HEK293 (cell line): ENCODE measurements at regions not wholly inside any gene's neighbourhood (a gene's known extent, or its start where the extent isn't known, plus 50 kb on each side); places are given as distances from the start of the nearest gene placed in this dataset.
A peak's percentile ranks its signal among the peaks of the same experiment; 100 is the strongest.

ENCODE experiments used
- BCL11A ChIP-seq: fragments of 450-650 bp; formaldehyde crosslinking; IDR thresholded peaks from 2 replicates; pipeline ENCODE4 v1.5.1; 2016; ENCODE audit warnings: low read depth, missing biosample characterization, missing genetic modification characterization
- FEZF1 ChIP-seq: fragments of 450-650 bp; formaldehyde crosslinking; IDR thresholded peaks from 2 replicates; pipeline ENCODE4 v1.5.1; 2016; ENCODE audit warnings: missing biosample characterization, missing genetic modification characterization
- GLI2 ChIP-seq: fragments of 450-650 bp; formaldehyde crosslinking; IDR thresholded peaks from 2 replicates; pipeline ENCODE4; 2017; ENCODE audit warnings: missing biosample characterization, missing genetic modification characterization, low read depth, borderline replicate concordance
- KLF17 ChIP-seq: fragments of 450-650 bp; formaldehyde crosslinking; IDR thresholded peaks from 2 replicates; pipeline ENCODE4 v1.5.1; 2016; ENCODE audit warnings: missing biosample characterization, missing genetic modification characterization
- KLF9 ChIP-seq: fragments of 450-650 bp; formaldehyde crosslinking; IDR thresholded peaks from 2 replicates; pipeline ENCODE4 v1.5.1; 2016; ENCODE audit warnings: missing biosample characterization, missing genetic modification characterization, low read depth
- SP3 ChIP-seq: fragments of 450-650 bp; formaldehyde crosslinking; IDR thresholded peaks from 2 replicates; pipeline ENCODE4 v1.5.1; 2016; ENCODE audit warnings: missing biosample characterization, missing genetic modification characterization
- TRIM28 ChIP-seq: IDR thresholded peaks from 2 replicates; pipeline ENCODE4 v1.6.1; 2011; ENCODE audit warnings: low read length, control low read depth, borderline replicate concordance
- YY1 ChIP-seq: fragments of 450-650 bp; formaldehyde crosslinking; IDR thresholded peaks from 2 replicates; pipeline ENCODE4 v1.5.1; 2018; ENCODE audit warnings: missing biosample characterization, missing genetic modification characterization
- ZBTB17 ChIP-seq: fragments of 450-650 bp; formaldehyde crosslinking; IDR thresholded peaks from 2 replicates; pipeline ENCODE4 v1.5.1; 2016; ENCODE audit warnings: missing biosample characterization, missing genetic modification characterization
- ZBTB26 ChIP-seq: fragments of 450-650 bp; formaldehyde crosslinking; optimal IDR thresholded peaks from 2 replicates; pipeline ENCODE3; 2016; ENCODE audit warnings: missing biosample characterization, mild to moderate bottlenecking, missing genetic modification characterization
- ZEB2 ChIP-seq: fragments of 450-650 bp; formaldehyde crosslinking; IDR thresholded peaks from 2 replicates; pipeline ENCODE4 v1.5.1; 2016; ENCODE audit warnings: missing biosample characterization, missing genetic modification characterization
- ZNF10 ChIP-seq: fragments of 450-650 bp; formaldehyde crosslinking; IDR thresholded peaks from 2 replicates; pipeline ENCODE4 v1.5.1; 2017; ENCODE audit warnings: missing biosample characterization, missing genetic modification characterization
- ZNF324 ChIP-seq: fragments of 450-650 bp; formaldehyde crosslinking; IDR thresholded peaks from 2 replicates; pipeline ENCODE4 v1.5.1; 2016; ENCODE audit warnings: missing biosample characterization, missing genetic modification characterization
- ZNF335 ChIP-seq: fragments of 450-650 bp; formaldehyde crosslinking; conservative IDR thresholded peaks from 2 replicates; pipeline ENCODE4 v1.5.1; 2016; ENCODE audit warnings: missing biosample characterization, missing genetic modification characterization
- ZNF404 ChIP-seq: fragments of 450-650 bp; formaldehyde crosslinking; IDR thresholded peaks from 2 replicates; pipeline ENCODE4 v1.5.1; 2017; ENCODE audit warnings: missing biosample characterization, missing genetic modification characterization
- ZNF433 ChIP-seq: fragments of 450-650 bp; formaldehyde crosslinking; IDR thresholded peaks from 2 replicates; pipeline ENCODE4 v1.5.1; 2016; ENCODE audit warnings: missing biosample characterization, missing genetic modification characterization, low read depth
- ZNF585B ChIP-seq: fragments of 450-650 bp; formaldehyde crosslinking; IDR thresholded peaks from 2 replicates; pipeline ENCODE4 v1.5.1; 2016; ENCODE audit warnings: missing biosample characterization, missing genetic modification characterization
- ZNF626 ChIP-seq: fragments of 450-650 bp; sonication (Bioruptor Pico); formaldehyde crosslinking; IDR thresholded peaks from 2 replicates; pipeline ENCODE4 v1.5.1; 2018; ENCODE audit warnings: missing biosample characterization, missing genetic modification characterization, inconsistent platforms
- ZNF660 ChIP-seq: fragments of 450-650 bp; IDR thresholded peaks from 2 replicates; pipeline ENCODE4 v1.5.1; 2018; ENCODE audit warnings: missing biosample characterization, mild to moderate bottlenecking, missing genetic modification characterization
- ZNF777 ChIP-seq: fragments of 450-650 bp; formaldehyde crosslinking; IDR thresholded peaks from 2 replicates; pipeline ENCODE4 v1.5.1; 2017; ENCODE audit warnings: missing biosample characterization, missing genetic modification characterization, borderline replicate concordance
- ZNF837 ChIP-seq: fragments of 450-650 bp; formaldehyde crosslinking; IDR thresholded peaks from 2 replicates; pipeline ENCODE4 v1.5.1; 2016; ENCODE audit warnings: missing biosample characterization, missing genetic modification characterization
- ZSCAN18 ChIP-seq: fragments of 450-650 bp; formaldehyde crosslinking; IDR thresholded peaks from 2 replicates; pipeline ENCODE4 v1.5.1; 2016; ENCODE audit warnings: missing biosample characterization, missing genetic modification characterization
- TF ChIP-seq, protein P1 (sequence below): fragments of 450-650 bp; formaldehyde crosslinking; IDR thresholded peaks from 2 replicates; pipeline ENCODE4; 2016; ENCODE audit warnings: missing biosample characterization, missing genetic modification characterization
- TF ChIP-seq, protein P2 (sequence below): fragments of 450-650 bp; IDR thresholded peaks from 2 replicates; pipeline ENCODE4 v1.5.1; 2018; ENCODE audit warnings: missing biosample characterization, mild to moderate bottlenecking, missing genetic modification characterization
- TF ChIP-seq, protein P3 (sequence below): fragments of 450-650 bp; formaldehyde crosslinking; IDR thresholded peaks from 2 replicates; pipeline ENCODE4 v1.5.1; 2017; ENCODE audit warnings: missing biosample characterization, missing genetic modification characterization
- TF ChIP-seq, protein P4 (sequence below): fragments of 450-650 bp; formaldehyde crosslinking; IDR thresholded peaks from 2 replicates; pipeline ENCODE4 v1.5.1; 2016; ENCODE audit warnings: missing biosample characterization, missing genetic modification characterization, borderline replicate concordance

DNA sequence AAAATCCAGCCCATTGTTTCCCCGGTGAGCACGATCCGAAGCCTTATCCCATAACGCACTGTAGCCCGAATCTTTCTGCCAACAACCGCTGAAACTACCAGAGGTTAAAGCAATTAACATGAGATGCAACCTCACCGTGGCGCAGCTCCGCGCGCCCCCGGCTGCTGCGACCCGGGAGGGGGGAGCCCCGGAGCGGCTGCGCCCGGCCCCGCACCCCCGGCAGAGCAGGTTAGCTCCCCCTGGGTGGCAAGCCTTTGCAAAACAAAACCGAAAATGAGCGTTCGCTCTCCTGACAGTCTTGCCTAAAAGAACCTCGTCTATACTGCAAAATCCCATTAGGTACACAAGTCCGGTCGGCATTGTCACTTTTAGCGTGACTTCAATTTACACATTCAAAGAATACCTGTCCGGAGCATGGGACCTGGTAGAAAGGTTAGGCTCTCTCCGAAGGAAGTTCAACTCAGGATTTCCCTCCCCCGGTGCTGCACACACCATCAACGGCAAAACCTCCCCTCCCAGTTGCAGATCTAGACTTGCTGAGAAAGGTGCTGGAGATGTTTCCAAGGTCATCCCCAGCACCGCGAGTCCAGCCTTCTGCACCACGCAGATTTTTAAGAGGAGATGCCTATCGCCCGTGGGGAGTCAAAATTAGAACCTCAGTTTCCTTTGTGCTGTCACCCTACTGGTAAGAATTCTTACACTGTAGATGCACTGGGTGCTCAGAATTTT lies 107.5 kb downstream of the ZNF281 start (continued):
- TF ChIP-seq, protein P1, sequence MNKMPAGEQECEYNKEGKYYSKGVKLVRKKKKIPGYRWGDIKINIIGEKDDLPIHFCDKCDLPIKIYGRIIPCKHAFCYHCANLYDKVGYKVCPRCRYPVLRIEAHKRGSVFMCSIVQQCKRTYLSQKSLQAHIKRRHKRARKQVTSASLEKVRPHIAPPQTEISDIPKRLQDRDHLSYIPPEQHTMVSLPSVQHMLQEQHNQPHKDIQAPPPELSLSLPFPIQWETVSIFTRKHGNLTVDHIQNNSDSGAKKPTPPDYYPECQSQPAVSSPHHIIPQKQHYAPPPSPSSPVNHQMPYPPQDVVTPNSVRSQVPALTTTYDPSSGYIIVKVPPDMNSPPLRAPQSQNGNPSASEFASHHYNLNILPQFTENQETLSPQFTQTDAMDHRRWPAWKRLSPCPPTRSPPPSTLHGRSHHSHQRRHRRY: no peak
- TF ChIP-seq YY1 (tag by site-specific recombination) (no peak), ZBTB26 (tag by site-specific recombination) (peak; percentile 56), FEZF1 (tag by site-specific recombination) (no peak), KLF17 (tag by site-specific recombination) (no peak), GLI2 (no peak), SP3 (tag by site-specific recombination) (no peak), ZNF660 (tag by site-specific recombination) (peak; percentile 62), ZNF10 (tag by site-specific recombination) (no peak), ZNF626 (tag by site-specific recombination) (no peak), ZNF585B (no peak), ZSCAN18 (tag by site-specific recombination) (no peak), ZNF777 (no peak), ZNF404 (tag by site-specific recombination) (no peak), ZNF837 (tag by site-specific recombination) (no peak), BCL11A (no peak), TRIM28 (no peak), ZNF324 (tag by site-specific recombination) (no peak), ZEB2 (tag by site-specific recombination) (no peak), KLF9 (tag by site-specific recombination) (no peak), ZNF335 (tag by site-specific recombination) (no peak), ZNF433 (no peak), ZBTB17 (tag by site-specific recombination) (peak; percentile 87)
- TF ChIP-seq, protein P2, sequence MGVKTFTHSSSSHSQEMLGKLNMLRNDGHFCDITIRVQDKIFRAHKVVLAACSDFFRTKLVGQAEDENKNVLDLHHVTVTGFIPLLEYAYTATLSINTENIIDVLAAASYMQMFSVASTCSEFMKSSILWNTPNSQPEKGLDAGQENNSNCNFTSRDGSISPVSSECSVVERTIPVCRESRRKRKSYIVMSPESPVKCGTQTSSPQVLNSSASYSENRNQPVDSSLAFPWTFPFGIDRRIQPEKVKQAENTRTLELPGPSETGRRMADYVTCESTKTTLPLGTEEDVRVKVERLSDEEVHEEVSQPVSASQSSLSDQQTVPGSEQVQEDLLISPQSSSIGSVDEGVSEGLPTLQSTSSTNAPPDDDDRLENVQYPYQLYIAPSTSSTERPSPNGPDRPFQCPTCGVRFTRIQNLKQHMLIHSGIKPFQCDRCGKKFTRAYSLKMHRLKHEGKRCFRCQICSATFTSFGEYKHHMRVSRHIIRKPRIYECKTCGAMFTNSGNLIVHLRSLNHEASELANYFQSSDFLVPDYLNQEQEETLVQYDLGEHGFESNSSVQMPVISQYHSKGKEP (tag by site-specific recombination): peak; percentile 54
- TF ChIP-seq, protein P3, sequence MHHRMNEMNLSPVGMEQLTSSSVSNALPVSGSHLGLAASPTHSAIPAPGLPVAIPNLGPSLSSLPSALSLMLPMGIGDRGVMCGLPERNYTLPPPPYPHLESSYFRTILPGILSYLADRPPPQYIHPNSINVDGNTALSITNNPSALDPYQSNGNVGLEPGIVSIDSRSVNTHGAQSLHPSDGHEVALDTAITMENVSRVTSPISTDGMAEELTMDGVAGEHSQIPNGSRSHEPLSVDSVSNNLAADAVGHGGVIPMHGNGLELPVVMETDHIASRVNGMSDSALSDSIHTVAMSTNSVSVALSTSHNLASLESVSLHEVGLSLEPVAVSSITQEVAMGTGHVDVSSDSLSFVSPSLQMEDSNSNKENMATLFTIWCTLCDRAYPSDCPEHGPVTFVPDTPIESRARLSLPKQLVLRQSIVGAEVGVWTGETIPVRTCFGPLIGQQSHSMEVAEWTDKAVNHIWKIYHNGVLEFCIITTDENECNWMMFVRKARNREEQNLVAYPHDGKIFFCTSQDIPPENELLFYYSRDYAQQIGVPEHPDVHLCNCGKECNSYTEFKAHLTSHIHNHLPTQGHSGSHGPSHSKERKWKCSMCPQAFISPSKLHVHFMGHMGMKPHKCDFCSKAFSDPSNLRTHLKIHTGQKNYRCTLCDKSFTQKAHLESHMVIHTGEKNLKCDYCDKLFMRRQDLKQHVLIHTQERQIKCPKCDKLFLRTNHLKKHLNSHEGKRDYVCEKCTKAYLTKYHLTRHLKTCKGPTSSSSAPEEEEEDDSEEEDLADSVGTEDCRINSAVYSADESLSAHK (tag by site-specific recombination): no peak
- TF ChIP-seq, protein P4, sequence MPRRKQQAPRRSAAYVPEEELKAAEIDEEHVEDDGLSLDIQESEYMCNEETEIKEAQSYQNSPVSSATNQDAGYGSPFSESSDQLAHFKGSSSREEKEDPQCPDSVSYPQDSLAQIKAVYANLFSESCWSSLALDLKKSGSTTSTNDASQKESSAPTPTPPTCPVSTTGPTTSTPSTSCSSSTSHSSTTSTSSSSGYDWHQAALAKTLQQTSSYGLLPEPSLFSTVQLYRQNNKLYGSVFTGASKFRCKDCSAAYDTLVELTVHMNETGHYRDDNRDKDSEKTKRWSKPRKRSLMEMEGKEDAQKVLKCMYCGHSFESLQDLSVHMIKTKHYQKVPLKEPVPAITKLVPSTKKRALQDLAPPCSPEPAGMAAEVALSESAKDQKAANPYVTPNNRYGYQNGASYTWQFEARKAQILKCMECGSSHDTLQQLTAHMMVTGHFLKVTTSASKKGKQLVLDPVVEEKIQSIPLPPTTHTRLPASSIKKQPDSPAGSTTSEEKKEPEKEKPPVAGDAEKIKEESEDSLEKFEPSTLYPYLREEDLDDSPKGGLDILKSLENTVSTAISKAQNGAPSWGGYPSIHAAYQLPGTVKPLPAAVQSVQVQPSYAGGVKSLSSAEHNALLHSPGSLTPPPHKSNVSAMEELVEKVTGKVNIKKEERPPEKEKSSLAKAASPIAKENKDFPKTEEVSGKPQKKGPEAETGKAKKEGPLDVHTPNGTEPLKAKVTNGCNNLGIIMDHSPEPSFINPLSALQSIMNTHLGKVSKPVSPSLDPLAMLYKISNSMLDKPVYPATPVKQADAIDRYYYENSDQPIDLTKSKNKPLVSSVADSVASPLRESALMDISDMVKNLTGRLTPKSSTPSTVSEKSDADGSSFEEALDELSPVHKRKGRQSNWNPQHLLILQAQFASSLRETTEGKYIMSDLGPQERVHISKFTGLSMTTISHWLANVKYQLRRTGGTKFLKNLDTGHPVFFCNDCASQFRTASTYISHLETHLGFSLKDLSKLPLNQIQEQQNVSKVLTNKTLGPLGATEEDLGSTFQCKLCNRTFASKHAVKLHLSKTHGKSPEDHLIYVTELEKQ: no peak
